ENCODE measurements at regions not wholly inside any gene's neighbourhood (a gene's known extent, or its start where the extent isn't known, plus 50 kb on each side); places are given as distances from the start of the nearest gene placed in this dataset.
A peak's percentile ranks its signal among the peaks of the same experiment; 100 is the strongest.

- DNase-seq, result no peak
Observed at GRCh38 chrX:39890807-39891206, 207.0 kb downstream of the BCOR start.

DNA sequence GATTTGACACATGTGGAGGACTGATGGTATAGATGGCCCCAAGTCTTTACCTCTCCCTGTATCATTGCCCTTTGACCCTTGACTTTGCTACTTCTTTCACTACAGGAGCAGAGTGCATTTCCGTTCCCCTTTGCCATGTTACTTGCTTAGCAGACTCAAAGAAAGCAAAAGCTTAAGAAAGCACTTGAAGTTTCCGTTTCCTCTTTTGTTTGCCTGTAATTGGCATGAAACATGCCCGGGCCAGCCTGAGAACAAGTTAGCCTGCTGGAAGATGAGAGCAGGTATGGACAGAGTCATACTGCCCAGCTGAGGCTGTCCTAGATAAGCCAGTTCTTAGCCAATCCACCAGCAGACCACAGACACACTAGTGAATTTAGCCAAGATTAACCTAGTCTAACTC lies 206.0 kb downstream of the BCOR start:
- DNase-seq, result no peak

- no peak for DNase-seq
Observed at GRCh38 chrX:39893417-39894338, 204.1 kb downstream of the BCOR start.

DNA sequence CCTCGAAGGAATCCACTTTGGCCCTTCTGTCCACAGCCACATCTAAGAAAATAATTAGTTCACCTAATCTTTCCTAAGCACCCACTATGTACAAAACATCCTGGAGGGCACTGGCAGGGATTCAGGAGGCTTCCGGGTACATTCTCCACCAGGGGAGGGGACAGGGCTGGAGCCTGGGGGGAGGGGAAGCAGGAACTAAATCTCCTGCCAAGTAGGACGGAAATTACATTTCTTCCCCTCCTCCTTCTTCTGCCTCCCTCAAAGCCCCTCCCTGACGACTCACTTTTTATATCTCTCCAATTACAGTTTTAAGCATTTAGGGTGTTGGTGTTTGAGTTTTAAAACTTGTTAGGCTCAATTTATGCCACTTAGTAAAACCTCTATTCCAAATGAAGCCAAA lies 203.1 kb downstream of the BCOR start:
- no peak for DNase-seq

DNA sequence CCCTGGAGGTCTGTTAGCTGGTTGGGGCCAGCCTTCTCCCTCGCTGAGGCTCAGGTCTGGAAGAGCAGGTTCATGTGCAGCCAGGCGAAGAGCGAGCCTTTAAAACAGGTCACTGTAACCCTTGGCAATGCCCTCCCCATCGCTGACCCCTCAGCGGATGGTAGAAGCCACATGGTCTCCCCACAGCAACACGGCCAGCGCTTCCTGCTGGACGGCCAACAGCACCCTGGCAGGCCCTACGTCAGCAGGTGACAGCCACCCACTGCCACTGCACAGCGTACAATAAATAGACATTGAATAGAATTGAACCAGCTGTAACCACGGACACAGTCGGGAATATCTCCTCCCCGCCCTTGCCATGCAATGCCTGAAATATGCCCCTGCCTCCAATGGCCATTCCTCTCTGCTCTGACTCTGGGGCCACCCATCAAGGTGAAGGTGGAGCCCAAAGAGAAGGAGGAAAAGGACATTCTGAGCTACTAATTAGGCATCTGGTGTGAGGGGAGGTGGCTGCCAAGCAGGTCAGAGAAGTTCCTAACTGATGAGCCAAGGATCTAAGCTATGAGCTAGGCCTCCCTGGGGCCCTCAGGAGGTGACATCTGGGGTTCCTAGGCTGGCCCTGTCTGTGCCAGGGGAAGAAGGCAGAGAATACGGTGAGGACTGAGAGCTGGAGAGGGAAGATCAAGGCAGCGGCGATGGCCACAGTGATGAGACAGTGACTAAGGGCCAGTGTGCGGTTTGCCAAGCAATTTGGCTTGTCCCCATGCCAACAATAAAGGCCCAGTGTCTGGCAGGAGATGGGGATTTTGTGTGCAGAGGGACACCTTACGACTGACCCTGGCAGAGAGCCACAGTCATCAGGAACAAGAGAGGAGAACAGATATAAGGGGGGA lies 202.3 kb downstream of the BCOR start:
- no peak for DNase-seq

GRCh38 chrX:39896951-39897740 lies 200.6 kb downstream of the BCOR start:
- DNase-seq, result no peak

GRCh38 chrX:39897741-39898097 lies 200.0 kb downstream of the BCOR start:
- DNase-seq, result no peak

DNA sequence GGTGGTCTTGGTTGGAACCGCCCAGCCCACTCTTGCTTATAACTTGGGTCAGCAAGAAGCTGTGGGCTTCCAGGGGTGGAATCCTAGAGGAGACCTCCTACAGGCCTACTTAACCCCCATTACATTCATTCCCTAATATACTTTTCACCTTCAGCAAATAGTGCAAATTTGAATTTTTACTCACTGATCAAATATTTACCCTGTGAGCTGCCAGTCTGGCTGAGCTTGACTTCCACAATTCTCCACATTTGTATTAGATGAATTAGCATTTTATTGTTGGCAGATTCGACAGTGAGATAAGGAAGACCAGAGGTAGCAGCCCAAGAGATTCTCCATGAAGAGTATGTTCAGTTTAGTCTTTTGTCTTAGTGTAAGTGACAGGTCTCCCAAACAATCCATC lies 199.6 kb downstream of the BCOR start:
- DNase-seq, result no peak

GRCh38 chrX:39899059-39899458 lies 198.7 kb downstream of the BCOR start:
- no peak for DNase-seq

DNA sequence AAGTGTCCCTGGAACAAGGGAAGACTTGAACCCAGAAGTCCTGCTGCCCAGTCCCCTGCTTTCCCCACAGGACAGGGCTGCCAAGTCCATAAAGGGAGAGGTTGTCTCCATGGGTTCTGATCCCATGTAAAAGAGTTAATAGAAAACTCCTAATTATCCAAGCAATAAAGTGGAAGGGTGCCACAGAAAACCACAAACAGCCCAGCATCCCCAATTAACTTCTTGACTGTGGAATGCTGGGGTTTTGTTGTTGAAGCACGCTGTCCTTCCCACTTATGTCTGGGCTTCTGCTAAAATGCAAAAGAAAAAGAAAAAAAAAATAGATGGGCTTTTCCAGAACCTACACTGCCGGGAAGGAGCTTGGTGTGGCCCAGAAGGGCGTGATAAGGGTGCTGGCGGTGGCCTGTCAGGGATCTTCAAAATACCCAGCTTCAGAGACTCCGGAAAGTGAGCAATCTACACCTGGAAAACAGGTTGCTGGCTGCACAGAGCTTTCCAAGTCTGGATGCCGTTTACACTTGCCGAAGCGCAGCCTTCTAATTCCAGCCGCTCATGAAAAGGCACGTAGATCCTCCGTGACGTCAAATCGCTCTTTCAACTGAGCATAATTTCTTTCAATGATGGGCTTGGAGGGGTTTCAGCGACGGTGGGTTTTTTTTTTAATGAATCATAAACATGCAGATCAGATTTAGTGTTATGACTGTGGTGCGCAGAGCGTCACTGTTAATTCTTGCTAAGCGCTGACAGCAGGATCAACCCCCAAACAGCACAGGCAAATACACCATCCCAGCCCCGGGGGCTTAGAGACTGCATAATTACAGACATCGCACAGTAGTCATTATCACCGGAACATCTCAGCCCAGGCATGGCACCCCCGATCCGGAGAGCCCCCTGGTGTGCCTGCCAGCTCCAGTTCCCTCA lies 197.6 kb downstream of the BCOR start:
- no peak for DNase-seq

GRCh38 chrX:39900777-39901170 lies 197.0 kb downstream of the BCOR start:
- no peak for DNase-seq

DNA sequence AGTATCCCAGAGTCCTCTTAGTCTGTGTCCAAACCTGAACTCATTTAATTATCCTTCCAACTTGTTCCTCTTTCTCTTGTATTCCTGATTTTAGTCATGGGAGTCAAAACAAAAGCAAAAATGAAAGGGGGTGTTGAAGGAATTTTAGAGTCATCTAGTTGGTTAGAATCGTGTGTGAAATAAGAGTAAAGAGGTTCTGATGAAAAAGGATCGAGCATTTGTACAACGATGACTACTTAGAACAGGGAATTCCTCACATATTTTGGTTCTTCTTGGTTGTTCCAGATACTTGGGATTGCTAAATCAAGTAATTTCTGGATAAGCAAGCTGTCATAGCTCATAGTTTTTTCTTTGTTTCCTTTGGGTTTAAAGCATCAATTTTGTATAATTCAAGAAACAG lies 194.4 kb downstream of the BCOR start:
- DNase-seq, result no peak

DNA sequence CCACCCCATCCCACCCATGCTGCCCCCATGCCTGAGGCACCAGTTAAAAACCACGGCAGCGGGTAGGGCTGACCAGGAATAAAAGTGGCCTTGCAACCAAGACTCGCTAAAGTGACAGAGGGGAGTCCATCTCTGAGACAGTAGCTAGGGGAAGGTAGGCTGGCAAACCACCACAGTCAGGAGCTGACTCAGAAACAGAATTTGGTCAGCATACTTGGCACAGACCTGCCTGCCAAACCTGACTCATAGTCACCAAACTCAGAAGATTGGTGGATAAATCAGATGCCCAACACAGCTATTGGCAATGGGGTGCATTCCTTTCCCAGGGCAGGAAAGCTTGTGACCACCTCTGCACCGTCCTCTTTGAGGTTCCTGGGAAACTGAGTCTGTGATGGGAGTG lies 193.8 kb downstream of the BCOR start:
- peak; percentile 4 for DNase-seq

- DNase-seq, result no peak
Observed at GRCh38 chrX:39904816-39905537, 192.8 kb downstream of the BCOR start.

GRCh38 chrX:39905538-39905891 lies 192.2 kb downstream of the BCOR start:
- DNase-seq, result no peak

DNA sequence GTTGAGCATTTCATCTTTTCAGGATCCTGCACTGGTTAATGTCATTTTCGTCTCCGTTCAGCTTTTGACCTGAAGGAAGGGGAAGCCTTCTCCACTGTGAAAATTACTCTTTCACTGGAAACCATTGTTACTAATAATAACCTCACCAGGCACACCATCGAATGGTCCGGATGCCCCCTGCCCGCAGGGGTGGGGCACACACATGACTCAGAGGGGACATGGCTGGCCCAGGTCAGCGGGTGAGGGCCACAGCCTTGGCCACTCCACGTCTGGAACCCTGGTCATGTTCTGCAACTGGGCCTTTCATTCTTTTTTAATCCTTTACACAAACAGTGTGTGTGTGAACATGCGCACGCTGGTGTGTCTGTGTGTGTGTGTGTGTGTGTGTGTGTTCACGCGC lies 191.8 kb downstream of the BCOR start:
- no peak for DNase-seq

- no peak for DNase-seq
Observed at GRCh38 chrX:39907964-39908661, 189.6 kb downstream of the BCOR start.

DNA sequence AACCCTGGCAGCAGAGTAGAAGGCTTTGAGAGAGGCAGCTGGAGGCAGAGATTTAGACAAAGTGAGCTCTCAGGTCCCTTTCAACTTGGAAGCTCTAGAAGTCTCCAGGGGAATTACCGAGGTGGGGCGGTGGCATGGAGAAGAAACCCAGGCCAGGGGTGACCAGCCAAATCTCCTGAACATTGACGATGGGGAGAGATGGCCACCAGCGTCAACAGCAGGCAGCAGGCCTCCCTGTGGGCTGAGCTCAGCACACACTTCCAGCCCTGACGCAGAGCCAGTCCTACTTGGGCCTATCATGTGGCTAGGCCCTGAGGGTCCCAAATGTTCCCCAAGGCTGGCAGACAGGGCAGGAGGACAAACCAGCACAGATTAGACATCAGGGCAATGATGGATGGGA lies 187.8 kb downstream of the BCOR start:
- DNase-seq, result no peak

- no peak for DNase-seq
Observed at GRCh38 chrX:39910651-39911050, 187.1 kb downstream of the BCOR start.

DNA sequence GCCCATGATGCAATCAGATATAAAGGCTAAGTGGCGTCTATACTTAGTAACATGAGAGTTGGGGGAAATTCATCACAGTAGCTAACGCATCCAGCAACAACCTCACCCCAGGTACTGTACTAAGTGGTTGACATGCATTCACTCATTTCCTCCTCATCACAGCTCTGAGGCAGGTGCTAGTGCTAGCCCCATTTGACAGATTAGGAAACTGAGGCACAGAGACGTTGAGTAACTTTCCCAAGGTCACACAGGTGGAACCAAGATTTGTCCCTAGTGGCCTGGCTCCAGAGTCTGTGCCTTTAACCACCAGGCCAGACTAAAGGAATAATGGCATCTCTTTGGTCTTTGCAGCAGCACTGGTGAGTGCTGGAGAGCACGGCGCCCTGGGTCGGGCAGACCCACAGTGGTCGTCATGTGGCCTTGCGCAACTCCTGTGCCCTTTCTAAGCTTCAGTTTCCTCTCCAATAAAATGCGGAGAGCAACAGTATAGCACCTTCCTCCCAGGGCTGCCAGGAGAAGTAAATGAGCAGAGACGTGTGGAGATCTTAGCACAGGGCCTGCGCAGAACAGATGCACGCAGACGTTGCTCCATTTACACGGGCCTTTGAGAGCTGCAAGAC lies 186.4 kb downstream of the BCOR start:
- no peak for DNase-seq
